ENCODE measurements at regions not wholly inside any gene's neighbourhood (a gene's known extent, or its start where the extent isn't known, plus 50 kb on each side); places are given as distances from the start of the nearest gene placed in this dataset.

DNA sequence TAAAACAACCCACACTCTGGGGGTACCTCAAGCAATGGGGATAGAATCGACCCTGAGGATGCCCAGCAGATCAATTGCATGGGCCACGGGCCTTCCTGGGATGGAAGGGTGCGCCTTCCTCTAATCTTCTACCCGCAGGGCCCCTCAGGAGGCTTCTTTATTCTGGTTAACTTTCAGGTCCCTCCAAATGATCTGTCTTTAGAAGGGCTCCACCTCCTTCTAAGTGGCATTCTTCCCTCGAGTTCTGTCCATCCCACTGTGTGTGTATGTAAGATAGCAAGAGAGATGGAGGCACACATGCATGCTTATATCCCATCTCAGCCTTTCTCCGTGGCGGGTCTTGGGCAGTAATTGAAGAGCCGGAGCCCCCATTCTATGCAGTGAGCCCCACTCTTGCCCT is 125.7 kb downstream of the MRM1 start:
- no peak for DNase-seq (ENCODE audit: low spot score in 2 of 2)
- no peaks in the 10 kb centered on the region for H3K9me3 ChIP-seq
- peaks cover 0 to 50% of the 10 kb centered on the region in 2 donors for H3K27me3 ChIP-seq
- peaks cover 0 to 17% (median 3%) of the 10 kb centered on the region in 4 donors for H3K4me1 ChIP-seq
- no peak overlapping the region for H3K4me3 ChIP-seq
- TF ChIP-seq, protein P1, sequence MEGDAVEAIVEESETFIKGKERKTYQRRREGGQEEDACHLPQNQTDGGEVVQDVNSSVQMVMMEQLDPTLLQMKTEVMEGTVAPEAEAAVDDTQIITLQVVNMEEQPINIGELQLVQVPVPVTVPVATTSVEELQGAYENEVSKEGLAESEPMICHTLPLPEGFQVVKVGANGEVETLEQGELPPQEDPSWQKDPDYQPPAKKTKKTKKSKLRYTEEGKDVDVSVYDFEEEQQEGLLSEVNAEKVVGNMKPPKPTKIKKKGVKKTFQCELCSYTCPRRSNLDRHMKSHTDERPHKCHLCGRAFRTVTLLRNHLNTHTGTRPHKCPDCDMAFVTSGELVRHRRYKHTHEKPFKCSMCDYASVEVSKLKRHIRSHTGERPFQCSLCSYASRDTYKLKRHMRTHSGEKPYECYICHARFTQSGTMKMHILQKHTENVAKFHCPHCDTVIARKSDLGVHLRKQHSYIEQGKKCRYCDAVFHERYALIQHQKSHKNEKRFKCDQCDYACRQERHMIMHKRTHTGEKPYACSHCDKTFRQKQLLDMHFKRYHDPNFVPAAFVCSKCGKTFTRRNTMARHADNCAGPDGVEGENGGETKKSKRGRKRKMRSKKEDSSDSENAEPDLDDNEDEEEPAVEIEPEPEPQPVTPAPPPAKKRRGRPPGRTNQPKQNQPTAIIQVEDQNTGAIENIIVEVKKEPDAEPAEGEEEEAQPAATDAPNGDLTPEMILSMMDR (IDR thresholded peaks at IDR 0.05) = no peak
- no peak for TF ChIP-seq EP300 (IDR thresholded peaks at IDR 0.05)
- no peak for TF ChIP-seq POLR2A (IDR thresholded peaks at IDR 0.05)
- 92 to 94% methylated on average over 8 of the region's 8 CpGs for WGBS, 2 donors
- H3K36me3 ChIP-seq = no peaks in the 10 kb centered on the region
- no peak overlapping the region for H3K27ac ChIP-seq

DNA sequence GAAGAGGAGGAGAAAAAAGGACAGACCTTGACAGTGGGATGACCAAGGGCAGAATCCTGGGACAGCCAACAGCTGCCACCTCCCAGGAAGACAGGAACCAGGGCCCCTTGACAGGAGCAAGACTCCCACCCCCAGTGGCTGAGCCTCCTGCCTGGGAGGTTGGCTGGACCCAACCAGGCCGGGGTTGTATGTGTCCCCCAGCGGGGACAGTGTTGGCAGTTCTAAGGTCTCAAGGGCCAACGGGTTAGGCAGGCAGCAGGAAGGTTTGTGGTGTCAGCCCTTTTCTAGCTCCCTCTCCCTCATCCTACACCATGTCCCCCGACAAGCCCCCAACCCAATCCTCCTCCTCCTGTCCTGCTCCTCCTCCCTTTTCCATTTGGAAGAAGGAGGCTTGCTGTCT is 126.2 kb downstream of the MRM1 start:
- WGBS, 2 donors = 34 to 57% methylated on average over 4 of the region's 4 CpGs
- TF ChIP-seq EP300 (IDR thresholded peaks at IDR 0.05) = no peak
- TF ChIP-seq POLR2A (IDR thresholded peaks at IDR 0.05) = no peak
- TF ChIP-seq, protein P1 (IDR thresholded peaks at IDR 0.05) = no peak
- Histone ChIP-seq H3K27ac (no peak overlapping the region), H3K4me3 (no peak overlapping the region), H3K36me3 (no peaks in the 10 kb centered on the region), H3K27me3 (peaks cover 0 to 50% of the 10 kb centered on the region in 2 donors), H3K9me3 (no peaks in the 10 kb centered on the region), H3K4me1 (peaks cover 0 to 11% (median 2%) of the 10 kb centered on the region in 4 donors)
- DNase-seq (ENCODE audit: low spot score in 2 of 2) = no peak

GRCh38 chr17:36728030-36728991 is 126.9 kb downstream of the MRM1 start:
- H3K9me3 ChIP-seq = no peaks in the 10 kb centered on the region
- H3K4me3 ChIP-seq = no peak overlapping the region
- H3K36me3 ChIP-seq = no peaks in the 10 kb centered on the region
- peaks cover 0 to 7% (median 0%) of the 10 kb centered on the region in 4 donors for H3K4me1 ChIP-seq
- DNase-seq (ENCODE audit: low spot score in 2 of 2) = no peak
- peaks cover 0 to 50% of the 10 kb centered on the region in 2 donors for H3K27me3 ChIP-seq
- TF ChIP-seq EP300 (IDR thresholded peaks at IDR 0.05) (no peak), POLR2A (IDR thresholded peaks at IDR 0.05) (no peak)
- TF ChIP-seq, protein P1 (IDR thresholded peaks at IDR 0.05) = no peak
- no peak overlapping the region for H3K27ac ChIP-seq
- 18 to 21% methylated on average over 29 to 30 of the region's 30 CpGs for WGBS, 2 donors

DNA sequence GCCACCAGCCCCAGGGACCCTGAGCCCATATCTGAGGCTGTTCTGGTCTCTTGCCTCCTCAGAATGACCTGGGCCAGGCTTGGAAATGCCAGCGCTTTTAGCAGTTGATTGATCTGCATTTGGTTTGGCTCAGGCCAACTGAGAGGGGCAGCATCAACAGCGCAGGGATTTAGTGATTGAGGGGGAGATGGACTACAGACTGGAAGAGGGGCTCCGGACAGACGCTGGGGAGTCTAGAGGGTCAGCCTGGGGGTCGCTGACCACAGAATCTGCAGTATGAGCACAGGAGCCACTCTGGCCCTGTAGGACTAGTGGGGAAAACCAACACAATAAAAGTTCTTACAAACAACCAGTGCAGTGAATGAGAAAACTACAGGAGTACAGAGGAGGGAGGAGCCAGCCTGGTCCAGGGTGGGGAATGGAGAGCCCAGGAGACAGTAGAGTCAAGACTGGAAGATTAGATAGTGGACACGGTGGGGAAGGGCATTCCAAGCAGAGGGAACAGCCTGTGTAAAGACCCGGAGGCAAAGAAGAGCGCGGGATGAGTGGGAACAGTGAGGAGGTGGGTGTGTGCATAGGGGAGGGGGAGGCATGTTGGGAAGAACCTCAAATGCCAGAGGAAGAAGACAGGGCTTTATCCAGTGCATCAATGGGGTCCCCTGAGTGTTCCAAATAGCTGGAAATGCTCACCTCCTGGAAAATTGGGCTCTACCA is 128.9 kb downstream of the MRM1 start:
- H3K9me3 ChIP-seq = no peaks in the 10 kb centered on the region
- H3K36me3 ChIP-seq = no peaks in the 10 kb centered on the region
- WGBS, 2 donors = 62 to 66% methylated on average over 9 of the region's 9 CpGs
- H3K4me1 ChIP-seq = peaks cover 0 to 7% (median 0%) of the 10 kb centered on the region in 4 donors
- no peak overlapping the region for H3K4me3 ChIP-seq
- TF ChIP-seq, protein P1 (IDR thresholded peaks at IDR 0.05) = no peak
- TF ChIP-seq EP300 (IDR thresholded peaks at IDR 0.05) (no peak), POLR2A (IDR thresholded peaks at IDR 0.05) (no peak)
- no peak overlapping the region for H3K27ac ChIP-seq
- peaks cover 0 to 50% of the 10 kb centered on the region in 2 donors for H3K27me3 ChIP-seq
- no peak for DNase-seq (ENCODE audit: low spot score in 2 of 2)

Data from tibial nerve (tissue), 4 donors.